PC-3 (cell line): ENCODE measurements at regions not wholly inside any gene's neighbourhood (a gene's known extent, or its start where the extent isn't known, plus 50 kb on each side); places are given as distances from the start of the nearest gene placed in this dataset. TPM values are rescaled to one million over a fixed set of nuclear protein-coding genes. Genes with fewer than 3 reads are reported as not detected.

ENCODE experiments used
- ATAC-seq: fragments of 200-7000 bp; cut with Tn5 transposase; 2 replicates; pipeline ENCODE4 v1.9.1; 2020; ENCODE audit warnings: mild to moderate bottlenecking, moderate library complexity
- BruUV-seq: library from RNA; stranded (reverse); fragments of 400-500 nt; replicated peaks from 2 replicates; lab custom pipeline; 2021; lab: Mats Ljungman, UMichigan
- CTCF ChIA-PET: fragments of 300-600 bp; sonication (Branson Sonifier 250); formaldehyde crosslinking; loops from one replicate; lab custom pipeline; 2022; ENCODE audit warnings: antibody characterized with exemption; lab: Charles Lee
- POLR2A ChIA-PET: fragments of 300-600 bp; sonication (Branson Sonifier 250); formaldehyde crosslinking; loops from one replicate; lab custom pipeline; 2022; ENCODE audit warnings: antibody characterized with exemption; ENCODE audit not compliant: unreplicated experiment; lab: Charles Lee
- DNase-seq: peaks from one replicate; pipeline ENCODE4 v3.0.0-alpha.2; 2015
- H2AFZ ChIP-seq: fragments of 300-600 bp; sonication (generic); 2 replicates; pipeline ENCODE4 v1.6.0; 2016; ENCODE audit warnings: antibody characterized with exemption, low read length
- H3F3A ChIP-seq: fragments of 300-600 bp; sonication (generic); one replicate; pipeline ENCODE4 v1.6.0; 2017; ENCODE audit warnings: antibody characterized with exemption, low read length, control low read depth, mild to moderate bottlenecking; ENCODE audit not compliant: unreplicated experiment
- H3K27ac ChIP-seq: fragments of 300-600 bp; sonication (generic); 2 replicates; pipeline ENCODE4 v1.5.1; 2016; ENCODE audit warnings: mild to moderate bottlenecking, low read length
- H3K27me3 ChIP-seq: fragments of 300-600 bp; sonication (generic); 2 replicates; pipeline ENCODE4 v1.6.1; 2016; ENCODE audit warnings: low read length, mixed read lengths
- H3K36me3 ChIP-seq: fragments of 300-600 bp; sonication (generic); 2 replicates; pipeline ENCODE4 v1.6.1; 2016; ENCODE audit warnings: low read depth, mixed run types, low read length, mixed read lengths
- H3K4me1 ChIP-seq: fragments of 300-600 bp; sonication (generic); 2 replicates; pipeline ENCODE4 v1.5.1; 2016; ENCODE audit warnings: low read length; ENCODE audit not compliant: insufficient read depth
- H3K4me2 ChIP-seq: fragments of 300-600 bp; sonication (generic); 2 replicates; pipeline ENCODE4 v1.6.0; 2016; ENCODE audit warnings: low read length
- H3K4me3 ChIP-seq: fragments of 300-600 bp; sonication (generic); 2 replicates; pipeline ENCODE4 v1.5.1; 2016; ENCODE audit warnings: mild to moderate bottlenecking, low read length, mixed read lengths
- H3K79me2 ChIP-seq: fragments of 300-600 bp; sonication (generic); 2 replicates; pipeline ENCODE4 v1.6.1; 2017; ENCODE audit warnings: low read length, mixed read lengths
- H3K9ac ChIP-seq: fragments of 300-600 bp; sonication (generic); 2 replicates; pipeline ENCODE4 v1.6.0; 2016; ENCODE audit warnings: mild to moderate bottlenecking, low read length
- H3K9me2 ChIP-seq: fragments of 300-600 bp; sonication (generic); replicated peaks from 2 replicates; pipeline ENCODE4 v1.6.1; 2016; ENCODE audit warnings: mixed run types, low read length, mixed read lengths
- H3K9me3 ChIP-seq: fragments of 300-600 bp; sonication (generic); 2 replicates; pipeline ENCODE4 v1.6.1; 2016; ENCODE audit warnings: low read length, mixed read lengths
- H4K20me1 ChIP-seq: fragments of 300-600 bp; sonication (generic); 2 replicates; pipeline ENCODE4 v1.6.1; 2016; ENCODE audit warnings: low read length, mixed read lengths
- EZH2 ChIP-seq: fragments of 300-600 bp; sonication (generic); IDR thresholded peaks from one replicate; pipeline ENCODE4 v1.6.1; 2017; ENCODE audit warnings: antibody characterized with exemption, mild to moderate bottlenecking, low read length; ENCODE audit not compliant: unreplicated experiment
- EZH2phosphoT487 ChIP-seq: fragments of 300-600 bp; sonication (generic); IDR thresholded peaks from 2 replicates; pipeline ENCODE4 v1.6.1; 2018; ENCODE audit warnings: mild to moderate bottlenecking, antibody characterized with exemption, low read length, borderline replicate concordance
- intact Hi-C: fragments of 100-400 bp; cut with micrococcal nuclease; formaldehyde crosslinking; loops from 2 replicates; pipeline ENCODE4 v1.9.0; 2023
- microRNA-seq: library from miRNA; unstranded; fragments of <30 nt; microRNA quantifications from one replicate; pipeline ENCODE4 v1.1.0, GENCODE V29; 2020; ENCODE audit not compliant: unreplicated experiment
- TF ChIP-seq, protein P1 (sequence below): fragments of 300-600 bp; sonication (generic); conservative IDR thresholded peaks from 2 replicates; pipeline ENCODE4 v1.5.1; 2017; ENCODE audit warnings: antibody characterized with exemption, low read depth, mild to moderate bottlenecking, low read length

DNA sequence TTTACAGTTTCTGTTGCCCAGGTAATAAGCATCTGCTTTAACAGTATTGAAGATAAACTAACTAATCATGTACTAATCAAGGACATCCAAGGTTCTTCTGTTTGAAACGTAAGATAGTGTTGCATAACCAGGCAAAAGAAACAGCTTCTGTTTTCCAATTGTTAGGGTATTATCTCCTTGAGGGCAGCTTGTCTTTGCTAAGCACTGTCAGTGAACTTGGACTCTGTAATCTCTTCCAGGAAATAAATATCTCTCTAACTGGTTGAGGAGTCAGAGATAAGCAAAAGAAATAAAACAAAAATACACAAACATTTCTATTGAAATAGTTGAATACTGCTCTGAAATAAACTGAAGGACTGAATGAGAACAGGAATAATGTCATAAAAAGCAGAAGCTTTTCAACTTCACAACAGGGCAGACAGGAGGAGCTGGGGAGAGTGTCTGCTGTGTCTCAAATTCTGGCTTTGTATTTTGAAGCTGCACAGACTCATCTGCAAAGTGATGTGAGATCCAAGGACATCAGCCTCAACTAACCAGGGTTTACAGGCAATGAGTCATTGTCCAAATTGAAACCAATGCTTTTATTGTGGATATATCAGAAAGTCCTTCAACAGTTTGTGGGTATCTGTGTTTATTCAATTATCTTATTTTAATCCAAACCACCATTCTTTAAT, 1253.0 kb upstream of the PCDH7 start:
- Histone ChIP-seq H3K27me3 (no peaks in the 10 kb centered on the region), H3K9ac (no peak overlapping the region), H3K4me3 (no peak overlapping the region), H2AFZ (no peak overlapping the region), H4K20me1 (no peaks in the 10 kb centered on the region), H3K79me2 (no peaks in the 10 kb centered on the region), H3K36me3 (no peaks in the 10 kb centered on the region), H3K9me3 (no peaks in the 10 kb centered on the region), H3K9me2 (no peaks in the 10 kb centered on the region), H3K27ac (no peak overlapping the region), H3K4me2 (no peak overlapping the region), H3K4me1 (no peaks in the 10 kb centered on the region), H3F3A (no peaks in the 10 kb centered on the region)
- BruUV-seq, result no TSS peak
- intact Hi-C loops, result no loop called here
- peak; percentile 79 for ATAC-seq
- ChIA-PET CTCF (no interaction called here), POLR2A (no interaction called here)
- TF ChIP-seq, protein P1, sequence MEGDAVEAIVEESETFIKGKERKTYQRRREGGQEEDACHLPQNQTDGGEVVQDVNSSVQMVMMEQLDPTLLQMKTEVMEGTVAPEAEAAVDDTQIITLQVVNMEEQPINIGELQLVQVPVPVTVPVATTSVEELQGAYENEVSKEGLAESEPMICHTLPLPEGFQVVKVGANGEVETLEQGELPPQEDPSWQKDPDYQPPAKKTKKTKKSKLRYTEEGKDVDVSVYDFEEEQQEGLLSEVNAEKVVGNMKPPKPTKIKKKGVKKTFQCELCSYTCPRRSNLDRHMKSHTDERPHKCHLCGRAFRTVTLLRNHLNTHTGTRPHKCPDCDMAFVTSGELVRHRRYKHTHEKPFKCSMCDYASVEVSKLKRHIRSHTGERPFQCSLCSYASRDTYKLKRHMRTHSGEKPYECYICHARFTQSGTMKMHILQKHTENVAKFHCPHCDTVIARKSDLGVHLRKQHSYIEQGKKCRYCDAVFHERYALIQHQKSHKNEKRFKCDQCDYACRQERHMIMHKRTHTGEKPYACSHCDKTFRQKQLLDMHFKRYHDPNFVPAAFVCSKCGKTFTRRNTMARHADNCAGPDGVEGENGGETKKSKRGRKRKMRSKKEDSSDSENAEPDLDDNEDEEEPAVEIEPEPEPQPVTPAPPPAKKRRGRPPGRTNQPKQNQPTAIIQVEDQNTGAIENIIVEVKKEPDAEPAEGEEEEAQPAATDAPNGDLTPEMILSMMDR, result no peak
- TF ChIP-seq EZH2 (no peak), EZH2phosphoT487 (no peak)
- peak; percentile 34 for DNase-seq

Small RNA genes in the stretch of these regions (microRNA-seq; reads per million reads assigned to microRNA genes)
- gene MIR4275, result not detected
